IPS-15b (cell line): ENCODE measurements at regions not wholly inside any gene's neighbourhood (a gene's known extent, or its start where the extent isn't known, plus 50 kb on each side); places are given as distances from the start of the nearest gene placed in this dataset.

ENCODE experiments used
- H3K27me3 ChIP-seq: one replicate; pipeline ENCODE4 v1.6.1; 2013; ENCODE audit warnings: low read length; ENCODE audit not compliant: control insufficient read depth, insufficient read depth
- H3K36me3 ChIP-seq: one replicate; pipeline ENCODE4 v1.6.1; 2013; ENCODE audit warnings: low read length; ENCODE audit not compliant: control insufficient read depth, insufficient read depth
- H3K4me1 ChIP-seq: one replicate; pipeline ENCODE4 v1.6.1; 2013; ENCODE audit warnings: mild to moderate bottlenecking, low read length; ENCODE audit not compliant: control insufficient read depth, insufficient read depth
- H3K4me3 ChIP-seq: one replicate; pipeline ENCODE4 v1.5.1; 2013; ENCODE audit warnings: low read depth, low read length
- H3K9ac ChIP-seq: one replicate; pipeline ENCODE4 v1.6.1; 2013; ENCODE audit warnings: low read depth, mild to moderate bottlenecking, low read length
- H3K9me3 ChIP-seq: one replicate; pipeline ENCODE4 v1.6.1; 2013; ENCODE audit warnings: mild to moderate bottlenecking, low read length; ENCODE audit not compliant: control insufficient read depth, insufficient read depth

GRCh38 chr15:53295574-53295973 lies 463.9 kb downstream of the WDR72 start:
- H3K4me1 ChIP-seq, result no peaks in the 10 kb centered on the region

GRCh38 chr15:53288542-53288941 lies 470.9 kb downstream of the WDR72 start:
- H3K4me3 ChIP-seq, result no peak overlapping the region
- H3K36me3 ChIP-seq, result no peaks in the 10 kb centered on the region
- H3K9ac ChIP-seq, result no peak overlapping the region
- H3K27me3 ChIP-seq, result no peaks in the 10 kb centered on the region
- no peaks in the 10 kb centered on the region for H3K9me3 ChIP-seq
- H3K4me1 ChIP-seq, result no peaks in the 10 kb centered on the region

More at GRCh38 chr15:53295574-53295973, 463.9 kb downstream of the WDR72 start:
- Histone ChIP-seq H3K9me3 (no peaks in the 10 kb centered on the region), H3K9ac (no peak overlapping the region), H3K4me3 (no peak overlapping the region), H3K36me3 (no peaks in the 10 kb centered on the region), H3K27me3 (no peaks in the 10 kb centered on the region)

GRCh38 chr15:53274630-53275029 lies 484.5 kb upstream of the ONECUT1 start:
- H3K4me1 ChIP-seq, result no peaks in the 10 kb centered on the region
- H3K9ac ChIP-seq, result no peak overlapping the region
- no peaks in the 10 kb centered on the region for H3K9me3 ChIP-seq
- no peak overlapping the region for H3K4me3 ChIP-seq
- no peaks in the 10 kb centered on the region for H3K27me3 ChIP-seq
- H3K36me3 ChIP-seq, result no peaks in the 10 kb centered on the region

- H3K9ac ChIP-seq, result no peak overlapping the region
- H3K27me3 ChIP-seq, result no peaks in the 10 kb centered on the region
- H3K9me3 ChIP-seq, result no peaks in the 10 kb centered on the region
- H3K4me1 ChIP-seq, result no peaks in the 10 kb centered on the region
- H3K4me3 ChIP-seq, result no peak overlapping the region
- no peaks in the 10 kb centered on the region for H3K36me3 ChIP-seq
These were observed 482.0 kb upstream of the ONECUT1 start for GRCh38 chr15:53272116-53272515.

GRCh38 chr15:53266176-53266575 lies 476.0 kb upstream of the ONECUT1 start:
- Histone ChIP-seq H3K9ac (no peak overlapping the region), H3K4me3 (no peak overlapping the region), H3K36me3 (no peaks in the 10 kb centered on the region), H3K27me3 (no peaks in the 10 kb centered on the region), H3K4me1 (no peaks in the 10 kb centered on the region), H3K9me3 (no peaks in the 10 kb centered on the region)

GRCh38 chr15:53260647-53261046 lies 470.5 kb upstream of the ONECUT1 start:
- Histone ChIP-seq H3K27me3 (no peaks in the 10 kb centered on the region), H3K9me3 (no peaks in the 10 kb centered on the region), H3K4me3 (no peak overlapping the region), H3K36me3 (no peaks in the 10 kb centered on the region), H3K4me1 (peaks cover 5% of the 10 kb centered on the region), H3K9ac (no peak overlapping the region)

- H3K27me3 ChIP-seq, result no peaks in the 10 kb centered on the region
- no peak overlapping the region for H3K9ac ChIP-seq
- no peaks in the 10 kb centered on the region for H3K36me3 ChIP-seq
- H3K4me1 ChIP-seq, result peaks cover 9% of the 10 kb centered on the region
- no peak overlapping the region for H3K4me3 ChIP-seq
- no peaks in the 10 kb centered on the region for H3K9me3 ChIP-seq
These were observed 466.3 kb upstream of the ONECUT1 start for GRCh38 chr15:53256457-53256856.

- Histone ChIP-seq H3K9ac (no peak overlapping the region), H3K27me3 (no peaks in the 10 kb centered on the region), H3K4me3 (no peak overlapping the region), H3K9me3 (no peaks in the 10 kb centered on the region), H3K4me1 (peaks cover 9% of the 10 kb centered on the region), H3K36me3 (no peaks in the 10 kb centered on the region)
These were observed 465.9 kb upstream of the ONECUT1 start for GRCh38 chr15:53256043-53256442.

GRCh38 chr15:53251996-53252395 lies 461.9 kb upstream of the ONECUT1 start:
- H3K9me3 ChIP-seq, result no peaks in the 10 kb centered on the region
- H3K4me3 ChIP-seq, result no peak overlapping the region
- H3K27me3 ChIP-seq, result no peaks in the 10 kb centered on the region
- peaks cover 9% of the 10 kb centered on the region for H3K4me1 ChIP-seq
- H3K36me3 ChIP-seq, result no peaks in the 10 kb centered on the region
- no peak overlapping the region for H3K9ac ChIP-seq

- Histone ChIP-seq H3K9ac (no peak overlapping the region), H3K9me3 (no peaks in the 10 kb centered on the region), H3K27me3 (no peaks in the 10 kb centered on the region), H3K4me3 (no peak overlapping the region), H3K36me3 (no peaks in the 10 kb centered on the region), H3K4me1 (peaks cover 5% of the 10 kb centered on the region)
These were observed 461.4 kb upstream of the ONECUT1 start for GRCh38 chr15:53251523-53251922.

- Histone ChIP-seq H3K9ac (no peak overlapping the region), H3K9me3 (no peaks in the 10 kb centered on the region), H3K27me3 (no peaks in the 10 kb centered on the region), H3K4me3 (no peak overlapping the region), H3K4me1 (peaks cover 3% of the 10 kb centered on the region), H3K36me3 (no peaks in the 10 kb centered on the region)
These were observed 457.0 kb upstream of the ONECUT1 start for GRCh38 chr15:53247041-53247708.

GRCh38 chr15:53246404-53246803 lies 456.3 kb upstream of the ONECUT1 start:
- Histone ChIP-seq H3K4me3 (no peak overlapping the region), H3K9me3 (no peaks in the 10 kb centered on the region), H3K4me1 (no peaks in the 10 kb centered on the region), H3K36me3 (no peaks in the 10 kb centered on the region), H3K9ac (no peak overlapping the region), H3K27me3 (no peaks in the 10 kb centered on the region)
